ENCODE measurements at regions not wholly inside any gene's neighbourhood (a gene's known extent, or its start where the extent isn't known, plus 50 kb on each side); places are given as distances from the start of the nearest gene placed in this dataset.

DNA sequence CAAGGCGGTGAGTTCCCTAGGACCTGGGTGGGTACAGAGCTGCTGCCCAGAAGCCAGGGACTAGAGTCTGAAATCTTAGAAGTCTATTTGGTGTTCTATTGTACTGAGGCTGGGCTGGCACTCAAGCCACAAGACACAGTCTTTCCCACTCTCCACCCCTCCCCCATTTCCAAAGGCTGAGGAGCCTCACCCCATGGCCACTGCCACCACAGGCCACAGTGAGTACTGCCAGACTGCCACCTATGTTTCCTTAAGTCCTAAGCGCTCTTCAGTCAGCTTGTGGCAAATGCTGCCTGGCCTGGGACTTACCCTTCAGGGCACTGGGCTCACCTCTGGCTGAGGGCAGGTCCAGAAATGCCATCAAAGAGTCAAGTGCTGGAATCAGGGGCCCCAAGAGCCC is 469.3 kb downstream of the HAO1 start:
- in situ Hi-C loops (cut with MboI; ENCODE audit: low sequenced_read_pairs), result no loop called here

GRCh38 chr20:7490288-7490687 is 450.0 kb downstream of the HAO1 start:
- in situ Hi-C loops (cut with MboI; ENCODE audit: low sequenced_read_pairs), result no loop called here

- in situ Hi-C loops (cut with MboI; ENCODE audit: low sequenced_read_pairs), result no loop called here
These were observed 448.0 kb downstream of the HAO1 start for GRCh38 chr20:7492257-7492656.

- in situ Hi-C loops (cut with MboI; ENCODE audit: low sequenced_read_pairs), result no loop called here
These were observed 446.9 kb downstream of the HAO1 start for GRCh38 chr20:7493311-7493710.

GRCh38 chr20:7496394-7496991 is 443.8 kb downstream of the HAO1 start:
- in situ Hi-C loops (cut with MboI; ENCODE audit: low sequenced_read_pairs), result no loop called here

DNA sequence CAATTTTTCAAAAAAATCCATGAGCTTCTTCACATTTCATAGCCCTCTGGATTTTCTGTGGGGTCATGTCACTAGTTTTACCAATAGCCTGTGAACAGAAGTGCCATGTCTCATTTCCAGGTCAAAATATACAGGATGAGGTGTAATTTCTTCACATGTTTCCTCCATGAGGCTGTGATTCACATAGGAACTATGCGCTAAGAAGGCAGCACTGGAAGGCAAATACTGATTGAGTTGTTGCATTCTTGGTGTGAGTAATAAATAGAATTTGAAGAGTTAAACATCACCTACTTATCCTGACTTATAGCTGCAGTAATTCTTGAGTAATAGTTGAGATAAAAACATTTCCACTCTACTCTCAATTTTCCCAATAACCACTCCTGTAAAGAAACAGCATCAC is 442.3 kb downstream of the HAO1 start:
- in situ Hi-C loops (cut with MboI; ENCODE audit: low sequenced_read_pairs), result no loop called here

DNA sequence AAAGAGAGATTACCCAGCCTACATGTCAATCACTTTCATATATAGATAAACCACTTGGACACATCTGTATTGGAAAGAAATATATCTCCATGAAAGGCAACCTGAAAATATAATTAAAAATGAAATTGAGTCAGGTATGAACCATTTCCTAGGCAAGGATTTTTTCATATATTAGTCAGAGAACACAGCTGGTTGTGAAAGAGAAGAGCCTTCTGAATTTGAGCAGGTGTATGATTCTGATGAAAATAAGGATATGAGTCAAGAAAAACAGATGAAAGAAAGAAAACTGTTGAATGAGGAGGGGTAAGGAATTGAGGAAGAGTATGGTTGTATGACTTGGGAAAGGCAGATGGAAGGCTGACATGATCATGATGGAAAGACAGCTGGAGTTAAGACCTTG is 441.1 kb downstream of the HAO1 start:
- in situ Hi-C loops (cut with MboI; ENCODE audit: low sequenced_read_pairs), result no loop called here

- in situ Hi-C loops (cut with MboI; ENCODE audit: low sequenced_read_pairs), result no loop called here
These were observed 440.0 kb downstream of the HAO1 start for GRCh38 chr20:7500231-7500663.

DNA sequence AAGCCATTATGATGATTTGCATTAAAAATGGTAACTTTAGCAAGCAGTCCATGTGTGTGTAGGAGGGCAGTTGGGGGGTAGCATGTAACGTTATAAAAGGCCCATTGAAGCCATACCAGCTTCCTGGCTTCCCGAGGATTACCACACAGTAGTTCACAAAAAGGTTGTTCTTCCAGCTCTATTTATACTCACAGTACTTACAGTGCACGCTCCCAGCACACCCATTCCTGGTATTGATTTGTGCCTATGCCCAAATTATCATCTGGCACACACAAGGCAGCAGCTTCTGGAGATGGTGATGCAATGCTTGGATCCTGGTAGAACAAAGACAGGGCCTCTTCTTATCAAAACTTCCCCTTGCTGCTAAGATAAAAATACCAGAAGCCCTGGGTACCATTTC is 436.8 kb downstream of the HAO1 start:
- in situ Hi-C loops (cut with MboI; ENCODE audit: low sequenced_read_pairs), result no loop called here

DNA sequence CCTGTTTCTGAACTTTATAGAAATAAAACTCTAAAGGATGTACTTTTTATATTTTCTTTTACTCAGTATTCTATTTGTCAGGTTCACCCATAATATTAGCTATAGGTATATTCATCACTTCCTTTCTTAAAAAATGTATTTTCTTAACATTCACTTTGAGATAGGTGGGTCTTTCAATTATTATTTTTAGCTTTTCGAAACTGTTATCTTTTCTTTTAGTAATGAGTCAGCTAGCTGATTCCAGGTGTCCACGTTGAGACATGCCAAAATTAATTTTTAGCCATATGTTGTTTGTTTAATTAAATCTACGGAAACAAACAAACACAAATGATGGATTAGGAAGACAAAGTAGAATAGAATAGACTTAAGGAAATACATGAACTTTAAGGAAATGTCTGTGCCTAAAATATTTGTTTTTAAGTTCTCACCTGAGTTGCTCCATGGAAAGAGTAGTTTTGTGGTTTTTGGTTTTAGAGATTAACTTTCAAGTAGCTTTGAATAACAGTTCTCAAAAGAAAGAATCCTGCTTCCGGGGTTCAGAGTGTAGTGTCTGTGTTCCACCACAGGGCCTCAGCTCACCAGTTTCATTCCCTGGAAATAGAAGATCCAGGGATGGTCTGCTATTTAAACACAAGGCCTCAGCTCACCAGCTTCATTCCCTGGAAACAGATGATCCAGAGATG is 435.0 kb downstream of the HAO1 start:
- in situ Hi-C loops (cut with MboI; ENCODE audit: low sequenced_read_pairs), result no loop called here

DNA sequence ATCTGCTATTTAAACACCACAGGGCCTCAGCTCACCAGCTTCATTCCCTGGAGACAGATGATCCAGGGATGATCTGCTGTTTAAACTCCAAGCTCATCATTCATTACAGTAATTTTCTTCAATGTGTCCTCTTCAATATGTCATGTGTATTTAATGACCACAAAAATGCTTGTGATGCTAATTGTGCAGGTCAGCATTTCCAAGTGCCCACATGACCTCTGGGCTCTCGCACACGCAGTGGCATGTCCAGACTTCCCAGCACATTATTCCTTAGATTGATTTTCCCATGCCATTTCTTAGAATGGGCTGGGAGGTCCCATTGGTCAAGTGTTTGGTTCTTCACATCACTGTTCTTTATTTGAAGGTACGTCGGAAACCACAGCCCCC is 434.4 kb downstream of the HAO1 start:
- in situ Hi-C loops (cut with MboI; ENCODE audit: low sequenced_read_pairs), result no loop called here

- in situ Hi-C loops (cut with MboI; ENCODE audit: low sequenced_read_pairs), result no loop called here
These were observed 423.6 kb downstream of the HAO1 start for GRCh38 chr20:7516621-7517111.

DNA sequence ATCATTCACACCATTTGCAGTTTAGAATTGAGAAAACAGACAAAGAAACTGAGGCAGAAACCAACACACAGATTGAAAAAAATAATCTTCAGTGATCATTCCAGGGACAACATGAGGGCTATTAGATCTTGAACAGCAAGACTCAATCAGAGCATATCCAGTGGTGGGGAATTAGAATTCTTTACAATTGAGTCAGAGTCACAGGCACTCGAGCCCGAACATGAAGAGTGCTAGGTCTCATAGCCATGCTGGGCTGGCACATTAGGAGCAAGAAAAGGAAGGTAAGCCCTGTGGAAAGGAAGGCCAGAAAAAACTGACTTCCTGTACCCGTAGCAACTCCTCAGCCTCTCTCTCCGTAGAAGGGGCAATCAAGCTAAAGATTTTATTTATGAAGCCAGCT is 419.9 kb downstream of the HAO1 start:
- in situ Hi-C loops (cut with MboI; ENCODE audit: low sequenced_read_pairs), result no loop called here

- in situ Hi-C loops (cut with MboI; ENCODE audit: low sequenced_read_pairs), result no loop called here
These were observed 417.0 kb downstream of the HAO1 start for GRCh38 chr20:7523288-7523687.

GRCh38 chr20:7540018-7540417 is 400.2 kb downstream of the HAO1 start:
- in situ Hi-C loops (cut with MboI; ENCODE audit: low sequenced_read_pairs), result no loop called here

- in situ Hi-C loops (cut with MboI; ENCODE audit: low sequenced_read_pairs), result no loop called here
These were observed 399.3 kb downstream of the HAO1 start for GRCh38 chr20:7540923-7541322.

GRCh38 chr20:7571101-7571500 is 369.2 kb downstream of the HAO1 start:
- in situ Hi-C loops (cut with MboI; ENCODE audit: low sequenced_read_pairs), result no loop called here

DNA sequence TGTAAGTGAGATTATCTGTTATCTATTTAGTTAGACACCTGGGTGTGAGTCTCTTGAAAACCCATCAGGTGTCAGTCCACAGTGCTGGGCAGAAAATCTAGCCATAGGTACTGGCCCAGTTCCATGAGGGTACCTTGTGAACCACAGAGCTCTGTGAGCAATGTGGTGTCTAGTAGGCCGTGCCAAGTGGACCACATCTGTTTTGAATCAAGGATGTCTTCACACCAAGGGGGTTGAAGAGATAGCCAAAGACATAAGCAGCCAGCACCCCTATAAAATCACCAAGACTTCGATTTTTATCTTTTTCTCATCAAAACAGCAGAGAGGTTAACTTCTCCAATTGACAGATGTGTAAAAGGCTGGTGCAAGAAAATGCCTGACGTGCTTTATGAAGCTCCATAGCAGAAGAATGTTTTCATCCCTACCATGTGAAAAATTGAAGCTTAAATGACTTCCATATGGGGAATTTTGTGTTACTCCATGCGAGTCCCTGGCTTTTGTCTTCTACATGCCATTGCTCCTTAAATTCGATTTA is 368.7 kb downstream of the HAO1 start:
- in situ Hi-C loops (cut with MboI; ENCODE audit: low sequenced_read_pairs), result no loop called here

- in situ Hi-C loops (cut with MboI; ENCODE audit: low sequenced_read_pairs), result no loop called here
These were observed 360.4 kb downstream of the HAO1 start for GRCh38 chr20:7579888-7580287.

- in situ Hi-C loops (cut with MboI; ENCODE audit: low sequenced_read_pairs), result no loop called here
These were observed 355.1 kb downstream of the HAO1 start for GRCh38 chr20:7585126-7585679.

DNA sequence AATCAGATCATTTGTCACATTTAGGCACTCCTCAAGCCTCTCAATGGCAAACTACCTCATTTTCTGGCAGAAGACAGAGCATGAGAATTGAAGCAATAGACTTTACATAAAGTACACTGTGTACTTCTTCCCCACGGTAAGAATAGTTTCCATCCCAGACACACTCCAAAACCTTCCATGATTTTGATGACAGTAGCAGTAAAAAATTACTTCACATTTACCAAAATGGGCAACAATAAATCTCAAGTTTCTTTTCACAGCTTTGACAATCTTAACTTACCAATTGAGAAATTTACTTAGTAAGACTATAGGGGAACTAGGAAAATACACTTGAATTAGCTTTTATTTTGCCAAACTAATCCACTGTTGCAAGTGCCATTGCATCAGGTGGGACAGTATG is 353.8 kb downstream of the HAO1 start:
- in situ Hi-C loops (cut with MboI; ENCODE audit: low sequenced_read_pairs), result no loop called here

- in situ Hi-C loops (cut with MboI; ENCODE audit: low sequenced_read_pairs), result no loop called here
These were observed 351.1 kb downstream of the HAO1 start for GRCh38 chr20:7589164-7589563.

All from HL-60/S4 treated with retinoic acid at 250 ng/mL for 4 days and 3 days (cell line).